ENCODE measurements at regions not wholly inside any gene's neighbourhood (a gene's known extent, or its start where the extent isn't known, plus 50 kb on each side); places are given as distances from the start of the nearest gene placed in this dataset.

DNA sequence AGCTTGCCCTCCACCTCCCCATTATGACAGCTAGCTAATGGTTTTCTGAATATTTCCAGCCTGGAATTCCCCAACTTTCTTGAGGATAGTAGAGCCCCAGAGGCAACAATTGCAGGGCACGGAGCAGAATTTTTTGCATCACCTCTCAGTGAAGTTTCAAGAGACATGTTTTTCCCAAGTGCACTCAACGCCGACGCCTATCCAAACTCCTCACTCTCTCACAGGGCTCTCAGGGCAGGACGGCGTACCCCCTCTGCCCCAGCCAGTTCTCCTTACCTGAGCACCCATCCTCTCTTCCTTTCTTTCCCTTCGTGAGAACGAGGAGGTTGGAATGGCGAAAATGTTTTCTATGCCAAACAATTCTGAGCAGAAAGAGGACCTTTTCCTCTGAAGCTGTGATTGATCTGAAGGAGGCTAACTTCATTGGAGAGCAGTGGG is 83.1 kb upstream of the FOXQ1 start:
- no peaks in the 10 kb centered on the region for H3K4me1 Mint-ChIP-seq (ENCODE audit: unreplicated experiment)
- no peak for DNase-seq (ENCODE audit: extremely low spot score, unreplicated experiment)
- no peaks in the 10 kb centered on the region for H3K9me3 Mint-ChIP-seq (ENCODE audit: unreplicated experiment)
- H3K27me3 Mint-ChIP-seq (ENCODE audit: unreplicated experiment): peaks cover 2% of the 10 kb centered on the region
- H3K36me3 Mint-ChIP-seq (ENCODE audit: unreplicated experiment): no peaks in the 10 kb centered on the region
- H3K27ac Mint-ChIP-seq (ENCODE audit: unreplicated experiment): no peak overlapping the region
- no peak overlapping the region for H3K4me3 Mint-ChIP-seq (ENCODE audit: unreplicated experiment)
- TF ChIP-seq, protein P1, sequence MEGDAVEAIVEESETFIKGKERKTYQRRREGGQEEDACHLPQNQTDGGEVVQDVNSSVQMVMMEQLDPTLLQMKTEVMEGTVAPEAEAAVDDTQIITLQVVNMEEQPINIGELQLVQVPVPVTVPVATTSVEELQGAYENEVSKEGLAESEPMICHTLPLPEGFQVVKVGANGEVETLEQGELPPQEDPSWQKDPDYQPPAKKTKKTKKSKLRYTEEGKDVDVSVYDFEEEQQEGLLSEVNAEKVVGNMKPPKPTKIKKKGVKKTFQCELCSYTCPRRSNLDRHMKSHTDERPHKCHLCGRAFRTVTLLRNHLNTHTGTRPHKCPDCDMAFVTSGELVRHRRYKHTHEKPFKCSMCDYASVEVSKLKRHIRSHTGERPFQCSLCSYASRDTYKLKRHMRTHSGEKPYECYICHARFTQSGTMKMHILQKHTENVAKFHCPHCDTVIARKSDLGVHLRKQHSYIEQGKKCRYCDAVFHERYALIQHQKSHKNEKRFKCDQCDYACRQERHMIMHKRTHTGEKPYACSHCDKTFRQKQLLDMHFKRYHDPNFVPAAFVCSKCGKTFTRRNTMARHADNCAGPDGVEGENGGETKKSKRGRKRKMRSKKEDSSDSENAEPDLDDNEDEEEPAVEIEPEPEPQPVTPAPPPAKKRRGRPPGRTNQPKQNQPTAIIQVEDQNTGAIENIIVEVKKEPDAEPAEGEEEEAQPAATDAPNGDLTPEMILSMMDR (IDR thresholded peaks at IDR 0.05): no peak

DNA sequence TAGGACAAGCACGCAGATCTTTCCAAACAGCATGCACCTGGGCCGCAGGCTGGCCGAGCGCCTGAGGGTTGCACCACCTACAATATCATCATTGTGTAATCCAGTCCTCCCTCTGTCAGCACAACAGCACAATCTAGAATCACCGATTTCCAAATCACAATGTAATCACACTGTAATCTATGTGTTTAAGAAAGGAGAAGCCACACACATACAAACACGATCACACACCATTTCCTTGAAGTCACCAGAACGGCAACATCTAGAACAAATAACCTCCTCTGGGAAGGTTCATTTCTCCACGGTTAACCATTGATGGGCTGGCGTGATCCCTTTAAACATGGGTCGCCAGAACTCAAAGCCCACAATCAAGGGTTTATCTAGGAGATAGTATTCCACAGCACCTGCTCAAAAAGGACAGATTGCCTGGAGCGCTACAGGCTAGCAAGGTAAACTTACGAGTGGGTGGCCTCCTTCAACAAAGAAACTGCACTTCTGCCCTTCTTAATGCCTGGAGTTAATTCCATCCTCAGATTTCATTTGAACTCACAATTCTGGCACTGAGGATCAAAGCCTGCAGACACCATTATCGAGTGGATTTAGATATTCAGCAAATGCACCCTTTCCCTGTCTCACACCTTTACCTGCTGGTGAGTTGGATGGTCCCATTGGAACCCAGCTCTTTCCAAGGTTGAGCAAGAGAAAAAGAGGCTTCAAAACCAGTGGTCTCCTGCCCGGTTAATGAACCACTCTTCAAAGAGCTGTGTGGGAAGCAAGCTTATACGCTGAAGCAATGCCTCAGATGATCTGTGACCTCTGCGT is 83.8 kb upstream of the FOXQ1 start:
- DNase-seq (ENCODE audit: extremely low spot score, unreplicated experiment): no peak
- no peaks in the 10 kb centered on the region for H3K36me3 Mint-ChIP-seq (ENCODE audit: unreplicated experiment)
- no peaks in the 10 kb centered on the region for H3K9me3 Mint-ChIP-seq (ENCODE audit: unreplicated experiment)
- H3K4me3 Mint-ChIP-seq (ENCODE audit: unreplicated experiment): no peak overlapping the region
- H3K27ac Mint-ChIP-seq (ENCODE audit: unreplicated experiment): no peak overlapping the region
- TF ChIP-seq, protein P1 (IDR thresholded peaks at IDR 0.05): no peak
- peaks cover 2% of the 10 kb centered on the region for H3K27me3 Mint-ChIP-seq (ENCODE audit: unreplicated experiment)
- H3K4me1 Mint-ChIP-seq (ENCODE audit: unreplicated experiment): no peaks in the 10 kb centered on the region

DNA sequence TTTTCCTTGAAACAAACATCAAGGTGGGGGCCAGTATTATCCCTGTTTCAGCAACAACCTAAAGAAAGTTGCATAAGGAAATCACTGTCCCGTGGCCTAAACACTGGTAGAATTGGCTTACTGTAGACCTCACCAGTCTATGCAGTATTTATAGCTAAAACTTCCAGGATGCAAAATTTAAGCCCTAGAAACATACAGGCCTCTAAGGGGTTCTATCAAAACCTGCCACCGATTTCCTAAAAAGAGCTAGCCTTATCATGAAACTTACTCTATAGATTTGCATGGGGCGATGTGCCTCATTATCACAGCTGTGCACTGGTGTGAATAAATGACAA is 84.3 kb upstream of the FOXQ1 start:
- Mint-ChIP-seq H3K9me3 (ENCODE audit: unreplicated experiment) (no peaks in the 10 kb centered on the region), H3K4me3 (ENCODE audit: unreplicated experiment) (no peak overlapping the region), H3K27ac (ENCODE audit: unreplicated experiment) (no peak overlapping the region), H3K36me3 (ENCODE audit: unreplicated experiment) (no peaks in the 10 kb centered on the region), H3K4me1 (ENCODE audit: unreplicated experiment) (no peaks in the 10 kb centered on the region), H3K27me3 (ENCODE audit: unreplicated experiment) (peaks cover 2% of the 10 kb centered on the region)
- TF ChIP-seq, protein P1 (IDR thresholded peaks at IDR 0.05): no peak
- no peak for DNase-seq (ENCODE audit: extremely low spot score, unreplicated experiment)

DNA sequence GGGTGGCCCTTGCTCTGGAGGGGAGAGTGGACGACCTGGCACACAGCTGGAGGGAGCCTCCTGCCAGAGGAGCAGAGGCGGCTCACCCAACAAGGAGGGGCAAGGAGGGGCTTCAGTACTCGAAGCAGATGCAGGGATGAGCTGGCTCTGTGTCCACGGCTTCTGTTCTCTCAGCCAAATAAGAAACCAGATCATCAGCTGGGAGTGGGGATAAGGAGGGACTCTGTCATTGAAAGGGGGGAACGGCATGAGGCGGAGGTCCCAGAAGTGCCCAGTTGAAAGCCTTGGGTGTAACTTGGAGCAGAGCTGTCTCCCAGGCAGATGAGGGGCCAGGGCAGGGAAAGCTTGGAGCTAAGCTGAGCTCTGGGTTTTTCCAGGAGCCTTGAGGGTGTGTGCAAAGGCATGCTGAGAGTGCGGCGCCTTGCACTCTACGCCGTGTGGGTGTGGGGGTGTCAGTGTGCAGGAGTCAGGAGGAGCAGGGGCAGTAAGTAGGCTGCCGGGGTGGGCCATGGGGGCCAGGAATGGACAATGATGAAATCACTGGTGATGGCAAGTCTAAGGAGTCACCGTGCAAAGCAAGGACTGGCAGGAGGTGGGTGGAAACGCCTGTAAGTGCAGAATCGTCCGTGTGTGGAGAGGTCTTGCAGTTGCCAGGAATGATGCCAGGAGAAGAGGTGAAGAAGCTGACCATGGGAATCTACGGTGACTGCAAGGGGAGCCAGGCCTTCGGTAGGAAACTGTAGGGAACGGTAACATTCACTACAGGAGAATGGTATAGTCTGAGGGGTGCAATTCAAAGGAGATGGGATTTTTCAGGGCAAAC is 85.4 kb upstream of the FOXQ1 start:
- H3K4me3 Mint-ChIP-seq (ENCODE audit: unreplicated experiment): no peak overlapping the region
- no peaks in the 10 kb centered on the region for H3K4me1 Mint-ChIP-seq (ENCODE audit: unreplicated experiment)
- DNase-seq (ENCODE audit: extremely low spot score, unreplicated experiment): no peak
- H3K9me3 Mint-ChIP-seq (ENCODE audit: unreplicated experiment): no peaks in the 10 kb centered on the region
- TF ChIP-seq, protein P1 (IDR thresholded peaks at IDR 0.05): no peak
- no peak overlapping the region for H3K27ac Mint-ChIP-seq (ENCODE audit: unreplicated experiment)
- H3K36me3 Mint-ChIP-seq (ENCODE audit: unreplicated experiment): no peaks in the 10 kb centered on the region
- peaks cover 5% of the 10 kb centered on the region for H3K27me3 Mint-ChIP-seq (ENCODE audit: unreplicated experiment)

DNA sequence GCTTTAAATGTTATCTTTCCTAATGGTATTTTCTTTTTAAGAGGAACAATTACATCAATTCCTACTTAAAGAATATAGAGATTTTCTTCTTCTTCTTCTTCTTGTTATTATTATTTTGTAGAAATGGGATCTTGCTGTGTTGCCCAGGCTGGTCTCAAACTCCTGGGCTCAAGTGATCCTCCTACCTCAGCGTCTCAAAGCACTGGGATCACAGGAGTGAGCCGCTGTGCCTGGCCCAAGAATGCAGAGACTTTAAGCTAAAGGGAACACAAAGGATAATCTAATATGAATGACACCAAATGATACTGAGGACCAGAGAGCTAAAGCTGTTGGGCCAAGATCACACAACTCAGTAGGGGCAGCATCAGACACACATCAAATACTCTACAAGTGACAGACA is 87.4 kb upstream of the FOXQ1 start:
- no peak overlapping the region for H3K4me3 Mint-ChIP-seq (ENCODE audit: unreplicated experiment)
- no peak for DNase-seq (ENCODE audit: extremely low spot score, unreplicated experiment)
- no peaks in the 10 kb centered on the region for H3K4me1 Mint-ChIP-seq (ENCODE audit: unreplicated experiment)
- no peaks in the 10 kb centered on the region for H3K9me3 Mint-ChIP-seq (ENCODE audit: unreplicated experiment)
- H3K27ac Mint-ChIP-seq (ENCODE audit: unreplicated experiment): no peak overlapping the region
- H3K36me3 Mint-ChIP-seq (ENCODE audit: unreplicated experiment): no peaks in the 10 kb centered on the region
- peaks cover 10% of the 10 kb centered on the region for H3K27me3 Mint-ChIP-seq (ENCODE audit: unreplicated experiment)
- TF ChIP-seq, protein P1 (IDR thresholded peaks at IDR 0.05): no peak

Data from osteocyte (in vitro differentiated cells).